ENCODE measurements at regions not wholly inside any gene's neighbourhood (a gene's known extent, or its start where the extent isn't known, plus 50 kb on each side); places are given as distances from the start of the nearest gene placed in this dataset.

DNA sequence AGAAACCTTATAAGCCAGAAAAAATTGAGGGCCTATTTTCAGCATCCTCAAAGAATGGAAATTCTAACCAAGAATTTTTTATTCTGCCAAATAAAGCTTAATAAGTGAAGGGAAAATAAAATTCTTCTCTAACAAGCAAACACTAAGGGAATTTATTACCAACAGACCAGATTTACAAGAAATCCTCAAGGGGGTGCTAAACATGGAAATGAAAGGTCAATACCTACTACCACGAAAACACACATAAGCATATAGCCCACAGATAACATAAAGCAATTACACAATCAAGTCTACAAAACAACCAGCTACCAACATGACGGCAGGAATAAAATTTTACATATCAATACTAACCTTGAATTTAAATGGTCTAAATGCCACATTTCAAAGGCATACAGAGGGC is 883.5 kb downstream of the SI start:
- H2AFZ ChIP-seq (ENCODE audit: low read length, unreplicated experiment), result no peak overlapping the region
- no peaks in the 10 kb centered on the region for H3K4me1 ChIP-seq (ENCODE audit: control insufficient read depth, insufficient read depth, low read length, unreplicated experiment)
- H3K4me3 ChIP-seq (ENCODE audit: low read depth, low read length), result no peak overlapping the region
- no peaks in the 10 kb centered on the region for H3K36me3 ChIP-seq (ENCODE audit: insufficient read depth, low read length)
- H3K79me2 ChIP-seq (ENCODE audit: control insufficient read depth, insufficient read depth, low read length, unreplicated experiment), result no peaks in the 10 kb centered on the region
- no peak overlapping the region for H3K27ac ChIP-seq (ENCODE audit: low read depth, low read length)
- H3K27me3 ChIP-seq (ENCODE audit: insufficient read depth, low read length), result no peaks in the 10 kb centered on the region

DNA sequence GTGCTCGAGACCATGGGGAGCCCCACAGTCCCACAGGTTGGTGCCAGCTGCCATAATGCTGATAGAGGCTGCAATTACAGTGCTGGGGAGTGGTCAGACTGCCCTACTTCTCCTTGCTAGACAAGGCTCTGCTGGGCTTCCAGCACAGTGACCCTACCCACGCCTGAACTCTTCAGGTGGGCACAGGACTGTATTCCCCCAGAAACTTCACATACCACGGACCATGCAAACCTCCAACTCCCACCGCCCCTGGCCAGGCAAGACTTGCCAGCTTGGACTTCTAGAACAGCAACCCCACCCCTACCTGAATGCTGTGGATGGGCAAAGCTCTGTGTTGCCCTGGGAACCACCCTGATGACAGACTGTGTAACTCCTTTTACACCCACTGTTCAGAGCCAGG is 885.3 kb downstream of the SI start:
- no peaks in the 10 kb centered on the region for H3K79me2 ChIP-seq (ENCODE audit: control insufficient read depth, insufficient read depth, low read length, unreplicated experiment)
- H3K4me1 ChIP-seq (ENCODE audit: control insufficient read depth, insufficient read depth, low read length, unreplicated experiment), result no peaks in the 10 kb centered on the region
- H3K27ac ChIP-seq (ENCODE audit: low read depth, low read length), result no peak overlapping the region
- no peaks in the 10 kb centered on the region for H3K36me3 ChIP-seq (ENCODE audit: insufficient read depth, low read length)
- no peak overlapping the region for H2AFZ ChIP-seq (ENCODE audit: low read length, unreplicated experiment)
- no peak overlapping the region for H3K4me3 ChIP-seq (ENCODE audit: low read depth, low read length)
- no peaks in the 10 kb centered on the region for H3K27me3 ChIP-seq (ENCODE audit: insufficient read depth, low read length)

DNA sequence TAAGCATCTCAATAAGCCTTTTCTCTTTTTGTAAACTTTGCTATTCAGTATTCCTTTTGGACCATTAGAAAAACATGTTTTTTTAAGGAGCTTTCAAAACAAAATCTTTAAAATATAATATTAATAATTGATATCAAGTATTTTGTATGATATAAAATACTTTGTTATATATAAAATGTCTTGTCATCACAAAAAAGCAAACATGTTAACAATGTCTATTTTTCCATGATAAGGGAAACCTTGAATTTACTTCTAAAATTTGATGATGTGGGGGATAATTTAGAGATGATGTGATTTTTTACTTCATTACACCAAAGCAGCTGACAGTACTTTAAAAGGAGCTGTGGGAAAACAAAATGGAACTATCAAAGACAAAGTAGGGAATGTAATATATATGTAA is 887.7 kb downstream of the SI start:
- no peaks in the 10 kb centered on the region for H3K36me3 ChIP-seq (ENCODE audit: insufficient read depth, low read length)
- no peak overlapping the region for H3K27ac ChIP-seq (ENCODE audit: low read depth, low read length)
- no peaks in the 10 kb centered on the region for H3K79me2 ChIP-seq (ENCODE audit: control insufficient read depth, insufficient read depth, low read length, unreplicated experiment)
- H3K27me3 ChIP-seq (ENCODE audit: insufficient read depth, low read length), result no peaks in the 10 kb centered on the region
- no peak overlapping the region for H3K4me3 ChIP-seq (ENCODE audit: low read depth, low read length)
- no peak overlapping the region for H2AFZ ChIP-seq (ENCODE audit: low read length, unreplicated experiment)
- no peaks in the 10 kb centered on the region for H3K4me1 ChIP-seq (ENCODE audit: control insufficient read depth, insufficient read depth, low read length, unreplicated experiment)

DNA sequence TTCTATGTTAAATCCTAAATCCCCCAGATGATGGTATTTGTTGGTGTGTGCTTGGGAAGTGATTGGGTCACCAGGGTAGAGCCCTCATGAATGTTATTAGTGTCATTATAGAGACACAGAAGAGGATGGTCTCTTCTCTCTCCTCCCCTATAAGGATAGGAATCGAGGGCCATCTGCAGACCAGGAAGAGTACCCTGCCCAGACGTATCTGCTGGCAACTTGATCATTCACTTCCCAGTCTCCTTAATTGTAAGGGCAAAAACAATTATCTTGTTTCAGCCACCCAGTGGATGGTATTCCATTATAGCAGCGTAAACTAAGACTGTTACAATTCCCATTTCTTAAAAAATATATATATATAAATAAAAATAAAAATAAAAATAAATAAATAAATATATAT is 892.2 kb downstream of the SI start:
- Histone ChIP-seq H3K4me3 (ENCODE audit: low read depth, low read length) (no peak overlapping the region), H3K79me2 (ENCODE audit: control insufficient read depth, insufficient read depth, low read length, unreplicated experiment) (no peaks in the 10 kb centered on the region), H3K36me3 (ENCODE audit: insufficient read depth, low read length) (no peaks in the 10 kb centered on the region), H3K27me3 (ENCODE audit: insufficient read depth, low read length) (no peaks in the 10 kb centered on the region), H2AFZ (ENCODE audit: low read length, unreplicated experiment) (no peak overlapping the region), H3K4me1 (ENCODE audit: control insufficient read depth, insufficient read depth, low read length, unreplicated experiment) (no peaks in the 10 kb centered on the region), H3K27ac (ENCODE audit: low read depth, low read length) (no peak overlapping the region)

DNA sequence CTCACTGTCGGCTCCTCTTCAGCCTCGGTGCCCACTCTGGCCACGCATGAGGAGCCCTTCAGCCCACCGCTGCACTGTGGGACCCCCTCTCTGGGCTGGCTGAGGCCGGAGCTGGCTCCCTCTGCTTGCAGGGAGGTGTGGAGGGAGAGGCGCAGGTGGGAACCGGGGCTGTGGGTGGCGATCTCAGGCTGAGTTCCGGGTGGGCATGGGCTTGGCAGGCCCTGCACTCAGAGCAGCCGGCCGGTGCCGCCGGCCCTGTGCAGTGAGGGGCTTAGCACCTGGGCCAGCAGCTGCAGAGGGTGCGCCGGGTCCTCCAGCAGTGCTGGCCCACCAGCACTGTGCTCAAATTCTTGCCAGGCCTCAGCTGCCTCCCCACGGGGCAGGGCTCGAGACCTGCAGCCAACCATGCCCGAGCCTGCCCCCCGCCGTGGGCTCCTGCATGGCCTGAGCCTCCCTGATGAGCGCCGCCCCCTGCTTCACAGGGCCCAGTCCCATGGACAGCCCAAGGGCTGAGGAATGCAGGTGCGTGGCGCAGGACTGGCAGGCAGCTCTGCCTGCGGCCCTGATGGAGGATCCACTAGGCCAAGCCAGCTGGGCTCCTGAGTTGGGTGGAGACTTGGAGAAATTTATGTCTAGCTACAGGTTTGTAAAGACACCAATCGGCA is 899.1 kb downstream of the SI start:
- H3K27ac ChIP-seq (ENCODE audit: low read depth, low read length), result no peak overlapping the region
- no peak overlapping the region for H3K4me3 ChIP-seq (ENCODE audit: low read depth, low read length)
- no peaks in the 10 kb centered on the region for H3K27me3 ChIP-seq (ENCODE audit: insufficient read depth, low read length)
- H3K36me3 ChIP-seq (ENCODE audit: insufficient read depth, low read length), result no peaks in the 10 kb centered on the region
- H3K79me2 ChIP-seq (ENCODE audit: control insufficient read depth, insufficient read depth, low read length, unreplicated experiment), result no peaks in the 10 kb centered on the region
- no peak overlapping the region for H2AFZ ChIP-seq (ENCODE audit: low read length, unreplicated experiment)
- H3K4me1 ChIP-seq (ENCODE audit: control insufficient read depth, insufficient read depth, low read length, unreplicated experiment), result no peaks in the 10 kb centered on the region

DNA sequence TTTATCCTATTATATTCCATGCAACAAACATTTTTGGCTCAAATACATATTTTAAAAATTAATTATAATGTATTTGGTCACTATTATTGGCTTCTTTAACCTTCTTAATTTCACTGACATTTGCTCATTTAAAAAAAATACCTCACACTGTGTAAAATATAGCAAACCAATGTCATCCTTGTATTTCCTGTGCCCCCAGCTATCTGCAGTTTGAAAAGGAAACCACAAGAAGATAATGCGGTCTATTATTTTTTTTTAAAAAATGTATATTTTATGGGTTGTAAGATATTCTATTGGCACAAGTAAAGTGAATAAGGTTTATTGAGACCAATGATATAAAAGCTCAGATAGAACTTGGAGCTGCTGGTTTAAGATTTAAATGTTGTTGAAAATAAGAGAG is 904.2 kb downstream of the SI start:
- no peak overlapping the region for H2AFZ ChIP-seq (ENCODE audit: low read length, unreplicated experiment)
- H3K36me3 ChIP-seq (ENCODE audit: insufficient read depth, low read length), result no peaks in the 10 kb centered on the region
- no peak overlapping the region for H3K4me3 ChIP-seq (ENCODE audit: low read depth, low read length)
- H3K79me2 ChIP-seq (ENCODE audit: control insufficient read depth, insufficient read depth, low read length, unreplicated experiment), result no peaks in the 10 kb centered on the region
- no peaks in the 10 kb centered on the region for H3K27me3 ChIP-seq (ENCODE audit: insufficient read depth, low read length)
- no peaks in the 10 kb centered on the region for H3K4me1 ChIP-seq (ENCODE audit: control insufficient read depth, insufficient read depth, low read length, unreplicated experiment)
- no peak overlapping the region for H3K27ac ChIP-seq (ENCODE audit: low read depth, low read length)

DNA sequence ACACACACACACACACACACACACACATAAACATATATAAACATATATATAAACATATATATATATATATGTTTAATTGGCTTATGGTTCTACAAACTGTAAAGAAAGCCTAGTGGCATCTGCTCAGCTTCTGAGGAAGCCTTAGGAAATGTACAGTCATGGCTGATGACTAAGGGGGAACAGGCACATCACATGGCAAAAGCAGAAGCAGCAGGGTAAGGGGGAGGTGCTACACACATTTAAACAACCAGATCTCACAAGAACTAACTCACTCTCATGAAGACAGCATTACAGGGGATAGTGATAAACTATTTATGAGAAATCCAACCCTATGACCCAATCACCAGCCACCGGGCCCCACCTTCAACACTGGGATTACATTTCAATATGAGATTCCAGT is 922.9 kb downstream of the SI start:
- no peak overlapping the region for H3K27ac ChIP-seq (ENCODE audit: low read depth, low read length)
- no peaks in the 10 kb centered on the region for H3K4me1 ChIP-seq (ENCODE audit: control insufficient read depth, insufficient read depth, low read length, unreplicated experiment)
- no peaks in the 10 kb centered on the region for H3K36me3 ChIP-seq (ENCODE audit: insufficient read depth, low read length)
- no peak overlapping the region for H2AFZ ChIP-seq (ENCODE audit: low read length, unreplicated experiment)
- H3K27me3 ChIP-seq (ENCODE audit: insufficient read depth, low read length), result no peaks in the 10 kb centered on the region
- no peaks in the 10 kb centered on the region for H3K79me2 ChIP-seq (ENCODE audit: control insufficient read depth, insufficient read depth, low read length, unreplicated experiment)
- H3K4me3 ChIP-seq (ENCODE audit: low read depth, low read length), result no peak overlapping the region

DNA sequence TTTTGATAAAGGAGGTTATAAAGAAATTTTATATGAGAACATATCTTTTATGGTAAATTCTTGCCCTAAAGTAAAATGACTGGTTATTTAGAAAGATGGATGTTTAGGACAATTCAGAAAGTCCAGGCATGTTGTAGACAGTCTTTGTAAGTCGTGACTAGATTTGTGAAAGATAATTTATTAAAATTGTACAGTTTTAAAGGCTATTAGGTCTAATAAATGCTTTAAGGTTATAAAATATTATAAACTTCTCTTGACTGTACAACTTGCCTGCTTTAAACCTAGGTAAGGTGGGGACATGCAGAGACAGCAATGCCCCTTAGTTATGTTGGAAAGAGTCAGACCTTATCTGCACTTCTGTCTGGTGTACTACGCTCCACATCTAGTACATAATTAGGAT is 933.5 kb downstream of the SI start:
- Histone ChIP-seq H3K4me3 (ENCODE audit: low read depth, low read length) (no peak overlapping the region), H3K79me2 (ENCODE audit: control insufficient read depth, insufficient read depth, low read length, unreplicated experiment) (no peaks in the 10 kb centered on the region), H3K4me1 (ENCODE audit: control insufficient read depth, insufficient read depth, low read length, unreplicated experiment) (no peaks in the 10 kb centered on the region), H3K27me3 (ENCODE audit: insufficient read depth, low read length) (no peaks in the 10 kb centered on the region), H2AFZ (ENCODE audit: low read length, unreplicated experiment) (no peak overlapping the region), H3K27ac (ENCODE audit: low read depth, low read length) (no peak overlapping the region), H3K36me3 (ENCODE audit: insufficient read depth, low read length) (no peaks in the 10 kb centered on the region)

DNA sequence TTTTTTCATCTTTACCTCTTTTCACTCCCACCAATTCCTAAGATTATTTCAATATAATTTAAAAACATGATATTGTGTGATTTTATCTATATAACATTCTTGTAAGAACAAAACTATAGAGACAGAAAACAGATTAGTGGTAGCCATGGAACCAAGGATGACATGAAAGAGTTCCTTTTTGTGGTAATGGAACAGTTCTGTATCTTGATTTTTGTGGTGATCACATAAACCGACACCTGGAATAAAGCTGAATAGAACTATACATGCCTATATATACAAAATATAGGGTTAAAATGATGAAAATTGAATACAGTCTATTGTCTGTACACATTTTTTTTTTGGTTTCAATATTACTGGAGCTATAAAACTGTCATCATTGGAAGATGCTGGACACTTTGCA is 945.4 kb downstream of the SI start:
- no peaks in the 10 kb centered on the region for H3K79me2 ChIP-seq (ENCODE audit: control insufficient read depth, insufficient read depth, low read length, unreplicated experiment)

DNA sequence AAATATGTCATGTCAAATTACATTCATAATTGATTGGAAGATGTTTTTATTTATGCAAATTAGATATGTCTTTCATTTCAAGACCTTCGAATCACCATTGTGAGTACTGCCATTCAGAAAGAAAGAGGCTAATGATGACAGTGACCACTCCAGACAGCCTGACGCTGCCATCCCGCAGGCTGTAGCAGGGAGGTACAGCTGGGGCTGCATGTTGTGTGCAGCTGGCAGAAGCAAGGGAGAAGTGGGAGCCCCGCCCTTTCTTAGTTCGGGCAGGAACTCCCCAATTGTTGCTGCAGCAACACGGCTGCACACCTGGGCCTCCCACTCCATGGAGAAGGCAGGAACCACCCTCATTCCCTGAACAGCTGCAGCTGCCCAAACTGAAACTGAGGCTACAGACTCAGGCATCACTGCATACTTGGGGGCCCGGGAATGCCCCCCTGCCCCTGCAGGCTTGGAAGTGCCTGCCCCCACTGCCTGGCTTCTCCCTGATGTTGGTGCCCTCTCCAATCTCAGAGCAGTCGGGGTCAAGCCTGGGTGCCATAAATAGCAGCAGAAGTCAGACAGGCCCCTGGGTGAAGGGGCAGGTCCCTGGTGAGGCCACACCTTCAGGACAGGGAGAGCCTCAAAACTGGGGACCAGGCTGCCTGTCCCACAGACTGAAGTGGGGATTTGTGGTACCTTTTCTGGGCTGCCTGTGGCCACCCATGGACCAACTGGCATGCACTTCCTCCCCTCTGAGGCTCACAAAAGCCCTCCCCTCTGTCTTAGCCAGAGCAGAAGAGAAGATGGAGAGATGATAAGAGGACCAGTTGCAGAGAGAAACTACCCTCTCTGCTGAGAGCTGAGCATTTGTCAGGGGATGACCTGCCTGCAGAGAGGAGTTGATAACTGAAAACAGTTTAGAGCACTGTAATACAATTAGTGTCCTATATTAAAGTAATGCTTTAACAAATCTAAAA is 964.6 kb downstream of the SI start:
- no peaks in the 10 kb centered on the region for H3K27me3 ChIP-seq (ENCODE audit: insufficient read depth, low read length)
- H3K79me2 ChIP-seq (ENCODE audit: control insufficient read depth, insufficient read depth, low read length, unreplicated experiment), result no peaks in the 10 kb centered on the region
- no peak overlapping the region for H3K27ac ChIP-seq (ENCODE audit: low read depth, low read length)
- no peak overlapping the region for H3K4me3 ChIP-seq (ENCODE audit: low read depth, low read length)
- no peaks in the 10 kb centered on the region for H3K4me1 ChIP-seq (ENCODE audit: control insufficient read depth, insufficient read depth, low read length, unreplicated experiment)
- H3K36me3 ChIP-seq (ENCODE audit: insufficient read depth, low read length), result no peaks in the 10 kb centered on the region
- H2AFZ ChIP-seq (ENCODE audit: low read length, unreplicated experiment), result no peak overlapping the region

More for the DNA sequence above, 945.4 kb downstream of the SI start:
- no peak overlapping the region for H3K4me3 ChIP-seq (ENCODE audit: low read depth, low read length)
- H3K4me1 ChIP-seq (ENCODE audit: control insufficient read depth, insufficient read depth, low read length, unreplicated experiment), result no peaks in the 10 kb centered on the region
- H3K27ac ChIP-seq (ENCODE audit: low read depth, low read length), result no peak overlapping the region
- no peak overlapping the region for H2AFZ ChIP-seq (ENCODE audit: low read length, unreplicated experiment)
- no peaks in the 10 kb centered on the region for H3K27me3 ChIP-seq (ENCODE audit: insufficient read depth, low read length)
- no peaks in the 10 kb centered on the region for H3K36me3 ChIP-seq (ENCODE audit: insufficient read depth, low read length)

DNA sequence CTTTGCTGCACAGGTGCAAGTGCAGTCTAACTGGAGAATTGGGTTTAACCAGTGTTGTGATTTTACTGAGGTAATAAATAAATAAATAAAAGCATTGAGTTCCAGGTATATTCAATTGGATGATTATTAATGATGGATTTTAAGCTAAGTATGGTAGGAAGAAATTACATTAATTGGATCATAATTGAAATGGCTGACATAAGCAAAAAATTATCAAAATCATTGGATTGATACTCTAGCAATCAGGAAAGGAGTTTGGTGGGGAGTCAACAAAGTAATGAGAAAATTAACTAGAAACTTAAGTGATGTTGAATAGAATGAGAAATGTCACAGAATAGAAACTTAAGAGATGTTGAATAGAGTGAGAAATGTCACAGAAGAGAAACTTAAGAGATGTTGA is 981.9 kb downstream of the SI start:
- Histone ChIP-seq H3K27me3 (ENCODE audit: insufficient read depth, low read length) (no peaks in the 10 kb centered on the region), H3K79me2 (ENCODE audit: control insufficient read depth, insufficient read depth, low read length, unreplicated experiment) (no peaks in the 10 kb centered on the region), H3K27ac (ENCODE audit: low read depth, low read length) (no peak overlapping the region), H3K4me3 (ENCODE audit: low read depth, low read length) (no peak overlapping the region), H3K4me1 (ENCODE audit: control insufficient read depth, insufficient read depth, low read length, unreplicated experiment) (no peaks in the 10 kb centered on the region), H2AFZ (ENCODE audit: low read length, unreplicated experiment) (no peak overlapping the region), H3K36me3 (ENCODE audit: insufficient read depth, low read length) (no peaks in the 10 kb centered on the region)
